DMS153 treated with DMSO at 0.1 percent for 48 hours (cell line): ENCODE measurements at regions not wholly inside any gene's neighbourhood (a gene's known extent, or its start where the extent isn't known, plus 50 kb on each side); places are given as distances from the start of the nearest gene placed in this dataset.
A peak's percentile ranks its signal among the peaks of the same experiment; 100 is the strongest.

Experiments used
- DNase-seq: peaks from one replicate; lab custom pipeline; 2025; ENCODE audit not compliant: unreplicated experiment; lab: John Stamatoyannopoulos, UW

DNA sequence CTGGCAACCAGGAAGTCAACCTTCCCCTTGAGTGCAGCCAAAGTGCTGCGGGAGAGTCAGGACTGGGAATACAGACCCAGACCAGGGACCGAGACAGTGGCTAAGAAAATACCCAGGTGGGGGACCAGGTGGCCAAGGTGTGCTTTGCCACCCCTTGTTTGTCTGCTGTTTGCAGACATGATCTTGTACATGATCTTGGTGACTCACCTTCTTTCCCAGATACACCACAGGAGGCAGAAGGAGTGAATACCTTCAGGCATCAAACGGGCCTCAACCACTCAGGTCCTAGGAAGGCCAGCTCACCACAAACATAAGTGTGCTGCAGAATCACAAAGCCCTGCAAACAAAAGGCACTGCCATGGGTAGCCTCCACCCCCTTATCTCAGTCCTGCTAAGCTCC is 62.0 kb downstream of the CNGA2 start:
- DNase-seq = no peak

DNA sequence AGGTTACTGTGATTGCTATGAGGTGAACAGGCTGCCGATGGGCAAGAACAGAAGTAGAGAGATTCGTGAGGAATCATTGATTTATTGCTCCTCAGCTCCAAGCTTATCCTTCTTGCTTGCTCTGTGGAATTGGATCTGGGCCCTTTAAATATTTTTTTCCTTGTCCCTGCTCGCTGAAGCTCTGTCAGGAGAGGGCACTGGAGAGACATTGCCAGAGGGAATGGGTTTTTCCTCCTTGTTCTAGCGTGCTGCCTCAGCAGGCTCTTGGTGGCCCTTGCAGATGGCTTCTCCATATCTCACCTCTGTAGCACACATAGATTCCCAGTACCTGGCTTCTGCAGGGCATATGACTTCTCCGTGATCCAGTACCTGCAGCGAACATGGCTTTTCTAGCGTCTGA is 67.4 kb downstream of the CNGA2 start:
- DNase-seq = no peak

DNA sequence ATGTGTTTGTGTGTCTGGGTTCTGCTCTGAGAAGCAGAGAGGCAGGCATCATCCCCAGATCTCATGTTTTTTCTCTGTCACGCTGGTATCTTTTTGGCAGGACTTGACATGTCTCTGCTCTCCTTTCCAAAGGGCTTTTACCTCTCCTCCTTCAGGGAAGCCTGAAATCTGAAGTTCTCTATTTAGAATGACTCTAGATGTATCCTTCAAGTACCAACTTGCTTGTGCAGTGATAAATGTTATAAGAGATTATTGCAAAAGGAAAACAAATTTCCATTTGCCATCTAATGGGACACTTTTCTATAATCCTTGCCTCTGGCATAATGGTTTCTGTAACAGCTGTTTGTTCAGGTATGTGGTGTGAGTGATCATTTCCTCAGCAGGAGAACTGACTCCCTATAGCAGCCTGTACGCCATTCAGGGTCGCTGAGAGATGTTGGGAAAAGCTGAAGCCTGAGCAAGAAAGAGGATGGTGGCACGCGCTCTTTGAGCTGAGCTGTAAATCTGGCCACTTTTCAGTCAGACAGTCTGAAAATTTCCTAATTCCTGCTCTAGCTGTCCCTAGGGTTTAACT is 72.5 kb downstream of the CNGA2 start:
- DNase-seq = no peak

DNA sequence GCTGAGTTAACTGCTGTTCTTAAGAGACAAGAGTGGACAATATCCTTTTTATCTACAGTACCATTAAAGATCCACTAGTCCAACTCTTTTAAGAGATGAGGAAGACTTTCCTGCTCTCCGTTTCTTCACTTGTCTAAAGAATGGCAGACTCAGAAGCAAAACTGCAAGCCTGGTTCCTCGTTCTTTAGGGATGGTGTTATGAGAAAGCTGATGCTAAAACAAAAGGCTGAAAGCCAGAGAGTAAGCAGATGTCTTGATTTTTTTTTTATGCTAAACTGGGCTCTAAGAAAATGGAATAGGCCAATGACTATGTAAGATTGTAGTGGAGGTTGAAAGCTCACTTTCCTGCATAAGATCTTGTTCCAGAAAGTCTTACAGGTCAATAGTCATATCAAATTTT is 78.1 kb downstream of the CNGA2 start:
- no peak for DNase-seq

DNA sequence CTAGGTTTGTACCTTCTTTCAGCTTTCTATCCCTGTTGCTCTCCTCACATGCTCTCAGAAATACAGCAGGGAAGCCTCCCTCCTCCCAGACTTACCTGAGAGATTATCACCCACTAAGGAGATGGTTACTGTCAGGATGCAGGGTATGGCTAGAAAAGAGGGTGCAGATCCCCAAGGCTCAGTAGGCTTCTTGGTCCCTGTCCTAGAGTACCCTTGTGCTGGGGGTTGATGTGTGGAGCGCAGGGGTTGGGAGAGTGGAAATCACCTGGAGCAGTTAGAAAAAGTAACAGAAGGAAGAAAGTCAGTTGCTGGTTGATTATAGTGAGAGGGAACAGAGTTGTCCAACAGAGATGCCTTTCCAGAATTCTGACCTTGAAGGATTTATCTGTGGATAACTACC is 80.2 kb downstream of the CNGA2 start:
- DNase-seq = no peak

DNA sequence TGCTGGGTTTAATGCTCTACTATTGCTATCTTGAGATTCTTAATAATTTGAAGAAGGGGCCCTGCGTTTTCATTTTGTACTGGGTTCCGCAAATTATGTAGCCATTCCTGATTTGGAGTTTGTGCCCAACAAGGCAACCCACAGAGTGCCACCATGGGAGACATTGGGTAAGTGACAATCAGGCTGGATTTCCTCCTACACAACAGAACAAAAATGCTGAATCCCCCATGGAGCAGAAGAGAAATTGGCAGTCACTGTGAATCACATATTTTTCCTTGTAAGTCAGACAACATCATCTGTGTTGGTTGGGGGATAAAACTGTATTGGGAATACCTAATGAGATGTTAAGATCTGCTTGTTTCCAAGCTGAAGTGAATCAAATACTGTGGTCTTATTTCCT is 80.9 kb downstream of the CNGA2 start:
- no peak for DNase-seq

DNA sequence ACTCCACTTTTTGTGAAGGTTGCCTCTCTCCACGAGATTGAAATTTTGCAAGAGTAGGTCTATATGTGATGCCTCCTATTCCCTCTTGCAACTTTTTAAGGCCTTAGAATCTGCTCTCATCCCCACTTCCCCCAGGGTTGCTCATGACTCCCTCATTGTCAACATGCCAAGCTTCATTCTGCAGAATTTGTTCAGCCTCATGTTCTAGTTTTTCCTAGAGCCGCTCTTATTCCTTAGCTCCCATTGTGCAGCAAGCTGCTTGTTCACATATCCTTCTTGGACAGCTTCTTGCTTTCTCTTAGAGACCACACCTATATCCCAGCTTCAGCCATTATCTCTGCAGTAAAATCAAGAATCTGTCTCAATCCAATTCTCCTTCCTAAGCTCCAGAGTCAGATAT is 82.4 kb downstream of the CNGA2 start:
- DNase-seq = no peak

DNA sequence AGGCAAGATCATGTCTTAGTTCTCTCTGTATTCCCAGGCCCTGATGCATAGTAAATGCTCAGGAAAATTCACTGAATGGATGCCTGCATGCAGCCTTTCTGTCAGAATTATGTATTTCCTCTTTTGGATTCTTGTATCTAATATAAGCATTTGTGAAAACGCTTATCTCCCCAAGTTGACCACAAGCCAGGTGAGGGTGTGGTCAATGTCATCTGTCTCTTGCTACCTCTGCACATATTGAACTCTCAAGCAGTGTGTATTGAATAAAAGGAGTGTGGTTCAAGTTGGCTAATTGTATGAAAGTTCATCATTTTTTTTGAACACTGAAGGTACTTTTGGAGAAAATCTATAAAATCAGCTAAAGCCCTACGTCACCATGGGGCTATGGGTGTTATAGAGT is 84.3 kb downstream of the CNGA2 start:
- DNase-seq = no peak

DNA sequence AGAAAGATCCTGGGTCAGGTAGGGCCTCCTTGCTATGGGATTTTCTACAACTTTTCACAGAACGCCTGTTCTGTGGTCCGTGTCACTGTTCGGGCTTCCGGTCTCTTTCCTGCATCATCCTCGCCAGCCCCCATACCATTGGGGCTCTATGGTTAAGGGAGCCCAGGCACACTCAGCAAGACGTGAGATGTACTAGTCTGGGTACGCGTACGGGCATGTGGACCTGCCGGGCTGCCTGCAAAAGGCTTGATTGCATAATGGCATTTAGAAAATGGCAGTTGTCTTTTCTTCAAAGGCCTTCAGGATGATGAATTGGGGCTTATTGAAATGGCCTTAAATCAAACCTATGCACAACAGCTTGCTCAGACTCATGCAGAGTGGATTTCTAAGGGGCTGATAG is 86.7 kb downstream of the CNGA2 start:
- no peak for DNase-seq

DNA sequence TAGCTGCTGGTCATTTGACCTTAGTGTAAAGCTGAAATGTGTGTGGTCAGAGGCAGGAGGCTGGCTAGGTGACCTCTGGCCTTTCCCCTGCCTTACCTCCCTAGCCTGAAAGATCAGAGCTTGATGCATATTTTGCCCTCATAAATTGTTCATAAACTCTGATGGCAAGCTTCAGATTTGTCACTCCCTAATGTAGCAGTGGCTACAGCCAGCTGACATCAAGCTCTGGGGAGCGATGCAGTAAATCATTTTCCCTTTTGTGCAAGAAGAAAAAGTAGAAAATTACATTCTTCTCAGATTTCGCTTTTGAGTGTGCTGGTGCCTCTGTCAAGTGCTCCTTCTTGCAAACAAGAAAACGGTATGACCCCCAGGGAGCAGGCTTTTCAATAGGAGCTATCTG is 87.7 kb upstream of the MAGEA4 start:
- DNase-seq = no peak

DNA sequence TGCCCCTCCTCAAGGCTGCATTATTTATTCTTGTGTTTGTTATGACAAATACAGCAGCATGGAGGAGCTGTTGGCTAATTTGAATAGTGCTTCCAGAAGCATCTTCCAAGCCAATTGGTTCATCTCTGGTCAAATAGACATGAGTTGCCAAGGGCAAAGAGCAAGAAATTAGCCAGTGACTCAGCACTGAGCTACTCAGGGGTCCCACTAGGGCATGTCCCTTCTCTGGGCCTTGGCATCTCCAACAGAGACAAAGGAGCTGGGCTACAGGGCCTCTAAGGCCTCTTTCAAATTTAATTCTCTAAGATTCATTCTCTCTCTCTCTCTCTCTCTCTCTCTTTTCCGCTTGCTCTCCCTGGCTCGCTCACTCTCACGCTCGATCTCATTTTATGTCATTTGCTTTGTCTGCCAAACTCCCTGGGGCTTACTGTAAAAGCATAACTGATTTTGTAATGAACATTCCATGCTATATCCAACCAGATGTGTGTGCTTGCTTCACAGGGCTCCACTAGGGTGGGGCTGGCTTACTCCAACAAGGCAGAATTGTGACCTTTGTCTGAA is 86.7 kb upstream of the MAGEA4 start:
- DNase-seq = peak; percentile 26

DNA sequence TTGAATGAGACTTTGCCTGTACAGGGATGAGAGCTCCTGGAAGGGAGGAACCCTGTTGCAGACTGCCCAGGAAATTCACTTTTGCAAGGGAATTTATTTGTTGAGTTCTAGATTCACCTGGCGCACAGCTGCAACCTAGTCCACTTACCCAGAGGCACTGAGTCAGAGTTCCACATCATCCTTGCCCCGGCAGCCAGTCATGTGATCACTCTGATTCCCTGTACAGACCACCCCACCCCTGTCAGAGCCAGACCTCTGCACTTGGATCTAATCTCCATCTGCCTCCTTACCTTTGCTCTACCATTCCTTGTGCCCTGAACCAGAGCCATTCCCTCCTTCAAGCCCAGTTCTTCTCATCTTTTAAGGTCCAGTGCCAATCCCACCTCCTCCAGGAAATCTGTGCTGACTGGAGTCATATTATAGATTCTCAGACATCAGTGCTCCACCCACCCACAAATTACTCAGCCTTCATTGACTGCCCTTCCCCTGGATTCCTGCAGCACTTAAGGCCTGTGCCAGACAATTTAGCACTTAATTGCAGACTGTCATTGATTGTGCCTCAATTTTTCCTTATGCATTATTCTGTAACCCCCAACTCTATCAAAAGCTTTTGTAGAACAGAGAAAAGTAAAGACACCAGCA is 84.1 kb upstream of the MAGEA4 start:
- DNase-seq = no peak

DNA sequence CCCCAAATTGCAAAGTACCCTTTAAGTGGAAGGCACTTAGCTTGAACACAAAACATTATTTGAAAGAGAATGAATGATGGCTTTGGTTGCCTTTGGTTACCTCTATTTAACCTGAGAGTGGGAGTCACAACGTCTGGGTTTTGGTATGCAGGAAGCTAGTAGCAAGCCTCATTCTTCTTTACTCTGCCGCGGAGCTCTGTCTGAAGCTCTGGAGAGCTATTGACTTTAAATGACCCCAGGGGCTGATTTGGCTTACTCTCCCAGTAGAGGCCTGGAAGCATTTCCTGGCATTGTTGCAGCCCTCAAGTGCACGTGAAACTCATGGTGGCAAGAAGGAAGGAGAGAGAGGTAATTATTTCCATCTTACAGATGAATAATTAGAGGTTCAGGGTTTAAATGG is 81.8 kb upstream of the MAGEA4 start:
- DNase-seq = peak; percentile 98

DNA sequence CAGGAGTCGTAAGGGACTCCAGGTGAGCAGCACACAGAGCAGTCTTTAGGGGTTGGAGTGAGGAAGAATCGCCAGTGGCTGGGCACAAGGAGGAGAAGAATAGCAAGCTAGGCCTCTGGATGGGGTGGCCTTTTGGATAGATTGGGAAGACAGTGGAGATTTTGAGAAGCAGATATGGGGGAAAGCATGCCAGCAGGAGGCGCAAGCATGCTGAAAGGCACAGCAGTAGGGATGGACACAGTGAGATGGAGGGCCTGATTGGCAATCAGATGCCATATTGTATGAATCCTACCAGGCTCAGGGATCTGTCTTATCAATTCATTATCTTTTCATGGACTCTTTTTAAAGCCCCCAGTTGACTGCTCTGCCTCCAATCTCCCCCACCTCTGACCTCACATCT is 60.4 kb upstream of the MAGEA4 start:
- no peak for DNase-seq

DNA sequence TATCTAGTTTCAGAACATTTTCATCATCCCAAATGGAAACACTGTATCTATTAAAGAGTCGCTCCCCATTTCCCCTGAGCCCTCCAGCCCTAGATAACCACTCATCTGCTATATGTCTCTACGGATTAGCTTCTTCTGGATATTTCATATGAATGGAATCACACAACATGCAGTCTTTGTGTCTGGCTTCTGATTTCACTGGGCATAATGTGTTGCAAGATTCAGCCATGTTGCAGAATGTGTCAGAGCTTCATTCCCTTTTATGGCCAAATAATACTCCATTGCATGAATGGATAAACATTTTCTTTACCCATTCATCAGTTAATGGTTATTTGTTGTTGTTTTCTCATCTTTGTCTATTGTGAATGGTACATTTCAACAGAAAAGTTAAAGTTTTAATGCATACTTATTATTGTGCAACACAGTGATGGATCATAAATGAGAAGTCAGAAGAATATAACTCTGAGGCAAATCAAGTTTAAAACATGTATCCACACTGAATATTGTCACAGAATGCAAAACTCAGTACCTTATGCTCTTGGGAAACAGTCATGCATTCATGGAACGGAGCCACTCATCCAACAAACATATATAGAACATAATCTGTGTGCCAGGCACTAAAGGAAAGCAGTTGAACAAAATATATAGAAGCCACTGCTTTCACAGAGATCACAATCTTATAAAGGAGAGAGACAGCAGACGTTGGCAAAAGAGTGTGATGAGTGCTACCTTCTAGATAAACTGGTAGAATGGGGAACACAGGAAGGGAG is 57.8 kb upstream of the MAGEA4 start:
- no peak for DNase-seq

DNA sequence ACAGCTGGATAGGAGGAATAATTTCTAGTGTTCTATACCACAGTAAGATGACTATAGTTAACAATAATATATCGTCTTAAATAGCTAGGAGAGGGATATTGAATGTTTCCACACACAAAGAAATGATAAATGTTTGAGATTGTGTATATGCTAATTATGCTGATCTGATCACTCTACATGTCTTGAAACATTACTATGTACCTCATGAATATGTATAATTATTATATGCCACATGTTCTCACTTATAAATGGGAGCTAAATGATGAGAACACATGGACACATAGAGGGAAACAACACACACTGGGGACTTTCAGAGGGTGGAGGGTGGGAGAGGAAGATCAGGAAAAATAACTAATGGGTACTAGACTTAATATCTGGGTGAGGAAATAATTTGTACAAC is 53.2 kb upstream of the MAGEA4 start:
- no peak for DNase-seq

DNA sequence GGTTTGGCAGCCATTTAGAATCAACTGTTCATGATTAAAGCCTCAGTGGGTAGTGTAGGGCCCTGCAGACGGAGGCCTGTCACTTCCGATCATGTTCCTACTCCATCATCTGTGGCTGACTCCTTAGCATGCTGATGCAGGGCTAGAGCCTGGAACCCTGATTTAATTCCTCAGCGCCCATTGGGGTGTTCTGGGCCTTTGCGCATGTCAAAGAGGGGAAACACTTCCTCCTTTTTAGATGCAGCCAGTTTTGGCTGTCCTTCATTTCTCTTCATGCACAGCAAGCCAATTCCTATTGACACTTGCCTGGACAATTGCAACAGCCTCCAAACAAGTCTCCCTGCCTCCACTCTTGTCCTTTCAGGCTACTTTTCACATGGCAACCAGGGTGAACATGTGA is 51.9 kb upstream of the MAGEA4 start:
- no peak for DNase-seq
